ENCODE measurements at regions not wholly inside any gene's neighbourhood (a gene's known extent, or its start where the extent isn't known, plus 50 kb on each side); places are given as distances from the start of the nearest gene placed in this dataset.

DNA sequence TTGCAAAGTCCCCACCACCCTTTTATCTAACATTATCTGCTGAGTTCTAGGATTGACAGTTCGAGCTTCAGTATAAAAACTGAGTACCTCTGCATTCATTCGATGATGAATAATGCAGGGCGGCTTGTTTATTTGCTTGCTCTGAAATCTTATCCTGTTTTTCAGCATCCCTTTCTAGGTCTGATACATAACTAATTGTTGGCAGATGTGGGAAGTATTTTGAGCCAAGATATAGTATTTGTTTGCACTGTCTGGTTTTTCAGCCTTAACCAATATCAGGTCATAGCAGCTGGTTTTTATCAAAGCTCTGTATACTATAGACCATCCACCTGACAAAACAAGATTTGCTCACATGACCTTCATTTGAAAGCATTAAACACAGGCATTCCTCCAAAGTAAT, 161.4 kb downstream of the TFEC start:
- Histone ChIP-seq H3K27me3 (no peaks in the 10 kb centered on the region), H3K9me3 (replicated peaks in 1 of 3) (no peaks in the 10 kb centered on the region), H3K36me3 (replicated peaks in 1 of 2) (no peaks in the 10 kb centered on the region), H3K27ac (no peak overlapping the region), H3K4me1 (replicated peaks in 1 of 2) (no peaks in the 10 kb centered on the region), H3K4me3 (no peak overlapping the region)
- intact Hi-C loops (cut with DNase I): no loop called here
- no peak for DNase-seq
- TF ChIP-seq POLR2A (IDR thresholded peaks at IDR 0.05): no peak
- TF ChIP-seq, protein P1, sequence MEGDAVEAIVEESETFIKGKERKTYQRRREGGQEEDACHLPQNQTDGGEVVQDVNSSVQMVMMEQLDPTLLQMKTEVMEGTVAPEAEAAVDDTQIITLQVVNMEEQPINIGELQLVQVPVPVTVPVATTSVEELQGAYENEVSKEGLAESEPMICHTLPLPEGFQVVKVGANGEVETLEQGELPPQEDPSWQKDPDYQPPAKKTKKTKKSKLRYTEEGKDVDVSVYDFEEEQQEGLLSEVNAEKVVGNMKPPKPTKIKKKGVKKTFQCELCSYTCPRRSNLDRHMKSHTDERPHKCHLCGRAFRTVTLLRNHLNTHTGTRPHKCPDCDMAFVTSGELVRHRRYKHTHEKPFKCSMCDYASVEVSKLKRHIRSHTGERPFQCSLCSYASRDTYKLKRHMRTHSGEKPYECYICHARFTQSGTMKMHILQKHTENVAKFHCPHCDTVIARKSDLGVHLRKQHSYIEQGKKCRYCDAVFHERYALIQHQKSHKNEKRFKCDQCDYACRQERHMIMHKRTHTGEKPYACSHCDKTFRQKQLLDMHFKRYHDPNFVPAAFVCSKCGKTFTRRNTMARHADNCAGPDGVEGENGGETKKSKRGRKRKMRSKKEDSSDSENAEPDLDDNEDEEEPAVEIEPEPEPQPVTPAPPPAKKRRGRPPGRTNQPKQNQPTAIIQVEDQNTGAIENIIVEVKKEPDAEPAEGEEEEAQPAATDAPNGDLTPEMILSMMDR (IDR thresholded peaks at IDR 0.05): no peak
- 73 to 79% (median 74%) methylated on average over 3 of the region's 3 CpGs for WGBS, 4 donors

DNA sequence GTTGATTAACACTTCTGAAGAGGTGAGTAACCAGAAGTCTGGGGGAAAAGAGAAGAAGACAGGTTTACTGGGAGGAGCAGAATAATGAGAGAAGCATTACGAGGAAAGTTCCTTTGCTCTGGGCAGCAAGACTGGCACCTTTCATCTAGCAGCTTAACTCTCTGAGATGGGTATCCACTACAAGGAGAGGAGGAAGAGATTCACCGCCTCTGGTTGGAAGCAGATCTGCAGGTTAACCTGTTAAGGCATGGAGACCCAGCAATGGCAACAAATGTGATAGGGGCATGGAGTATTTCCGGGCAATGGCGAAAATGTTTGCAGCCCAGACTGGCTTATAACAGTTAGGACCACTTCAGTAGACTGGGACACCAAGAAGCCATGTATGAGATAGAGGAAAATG, 162.2 kb downstream of the TFEC start:
- no peaks in the 10 kb centered on the region for H3K36me3 ChIP-seq (replicated peaks in 1 of 2)
- no peak for DNase-seq
- H3K27me3 ChIP-seq: no peaks in the 10 kb centered on the region
- 91 to 95% (median 92%) methylated on average over 4 of the region's 4 CpGs for WGBS, 4 donors
- no peaks in the 10 kb centered on the region for H3K4me1 ChIP-seq (replicated peaks in 1 of 2)
- H3K27ac ChIP-seq: no peak overlapping the region
- H3K9me3 ChIP-seq (replicated peaks in 1 of 3): no peaks in the 10 kb centered on the region
- intact Hi-C loops (cut with DNase I): no loop called here
- no peak overlapping the region for H3K4me3 ChIP-seq
- TF ChIP-seq, protein P1 (IDR thresholded peaks at IDR 0.05): no peak

DNA sequence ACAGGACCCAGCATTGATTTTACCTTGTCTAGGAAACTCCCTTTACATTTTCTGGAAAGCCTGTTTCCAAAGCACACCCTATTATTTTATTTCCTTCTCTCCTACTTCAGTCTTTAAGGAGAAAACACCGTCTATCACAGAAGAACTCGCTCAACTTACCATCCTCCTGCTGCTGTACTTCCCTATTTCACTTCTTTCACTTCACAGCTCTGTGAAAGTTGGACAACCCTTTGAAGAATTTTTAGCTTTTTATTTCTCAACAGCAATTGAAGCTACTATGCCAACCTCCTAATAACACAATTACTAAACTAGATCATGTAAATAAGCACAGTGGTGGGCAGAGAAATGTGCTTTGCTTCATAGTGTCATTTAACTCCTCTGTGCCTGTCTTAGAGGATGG, 166.5 kb downstream of the TFEC start:
- Histone ChIP-seq H3K27me3 (no peaks in the 10 kb centered on the region), H3K9me3 (replicated peaks in 1 of 3) (no peaks in the 10 kb centered on the region), H3K27ac (no peak overlapping the region), H3K4me1 (replicated peaks in 1 of 2) (no peaks in the 10 kb centered on the region), H3K4me3 (no peak overlapping the region), H3K36me3 (replicated peaks in 1 of 2) (no peaks in the 10 kb centered on the region)
- intact Hi-C loops (cut with DNase I): no loop called here
- TF ChIP-seq POLR2A (IDR thresholded peaks at IDR 0.05): no peak
- TF ChIP-seq, protein P1 (IDR thresholded peaks at IDR 0.05): no peak
- WGBS, 4 donors: 60 to 77% (median 68%) methylated on average over 2 of the region's 2 CpGs
- no peak for DNase-seq

DNA sequence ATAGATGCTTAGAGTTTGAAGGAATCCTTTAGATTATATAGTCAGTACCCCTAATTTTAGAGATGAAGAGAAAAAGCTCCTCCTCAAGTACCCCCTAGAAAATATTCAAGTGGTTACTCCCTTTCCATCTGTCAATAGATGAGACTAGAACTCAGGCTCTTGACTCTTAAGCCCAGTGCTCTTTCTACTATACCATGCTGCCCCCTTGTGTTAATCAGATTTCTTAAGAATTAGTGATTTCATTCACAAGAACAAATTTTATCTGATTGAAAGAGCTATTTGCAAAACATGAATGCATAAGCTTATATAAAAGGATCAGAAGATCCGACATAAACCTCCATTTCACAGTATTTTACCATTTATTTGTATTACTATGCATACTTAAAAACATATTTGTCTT, 179.3 kb downstream of the TFEC start:
- TF ChIP-seq POLR2A (IDR thresholded peaks at IDR 0.05): no peak
- TF ChIP-seq, protein P1 (IDR thresholded peaks at IDR 0.05): no peak
- H3K36me3 ChIP-seq (replicated peaks in 1 of 2): no peaks in the 10 kb centered on the region
- WGBS, 4 donors: 68 to 80% (median 77%) methylated on average over 1 of the region's 1 CpG
- no peak for DNase-seq
- no peaks in the 10 kb centered on the region for H3K9me3 ChIP-seq (replicated peaks in 1 of 3)
- intact Hi-C loops (cut with DNase I): no loop called here
- H3K4me1 ChIP-seq (replicated peaks in 1 of 2): no peaks in the 10 kb centered on the region
- H3K27ac ChIP-seq: no peak overlapping the region
- no peak overlapping the region for H3K4me3 ChIP-seq
- no peaks in the 10 kb centered on the region for H3K27me3 ChIP-seq
